ENCODE measurements at regions not wholly inside any gene's neighbourhood (a gene's known extent, or its start where the extent isn't known, plus 50 kb on each side); places are given as distances from the start of the nearest gene placed in this dataset.

GRCh38 chr1:38741341-38741740 lies 118.2 kb downstream of the RRAGC start:
- ChIA-PET RAD21 (ENCODE audit: low non-redundant PET in 1 of 2, low total read pairs in 2 of 2, uncharacterized antibody in 2 of 2, unreplicated experiment in 2 of 2) (no interaction called here), POLR2A (no interaction called here), CTCF (no interaction called here)
- no peak overlapping the region for H3K27ac ChIP-seq (ENCODE audit: low read depth, low read length)
- H3K9me3 ChIP-seq (ENCODE audit: control insufficient read depth in 1 of 2, insufficient read depth in 1 of 2, low read depth in 1 of 2, low read length in 2 of 2) = no peaks in the 10 kb centered on the region
- DNase-seq (ENCODE audit: low read depth, low spot score) (no peak), ATAC-seq (no peak)
- no peak overlapping the region for H3K9ac ChIP-seq (ENCODE audit: low read length)
- no peaks in the 10 kb centered on the region for H4K20me1 ChIP-seq (ENCODE audit: insufficient read depth)
- TF ChIP-seq FOSL1 (IDR thresholded peaks at IDR 0.05; ENCODE audit: low read depth) = no peak
- TF ChIP-seq ZFX (IDR thresholded peaks at IDR 0.05) = no peak
- no peak for TF ChIP-seq RAD21 (IDR thresholded peaks at IDR 0.05; ENCODE audit: low read depth)
- TF ChIP-seq SP1 (IDR thresholded peaks at IDR 0.05; ENCODE audit: low read depth) = no peak
- TF ChIP-seq JUND (IDR thresholded peaks at IDR 0.05) = no peak
- no peak for TF ChIP-seq ATF3 (IDR thresholded peaks at IDR 0.05)
- no peak for TF ChIP-seq REST (IDR thresholded peaks at IDR 0.05; ENCODE audit: low read depth)
- no peak for TF ChIP-seq YY1 (IDR thresholded peaks at IDR 0.05; ENCODE audit: extremely low read depth, insufficient replicate concordance, low read depth, low read length)
- TF ChIP-seq SIN3A (IDR thresholded peaks at IDR 0.05; ENCODE audit: low read depth) = no peak
- no peak for TF ChIP-seq TCF7L2 (IDR thresholded peaks at IDR 0.05; ENCODE audit: borderline replicate concordance, extremely low read depth, insufficient read depth, insufficient read length)
- TF ChIP-seq SRF (IDR thresholded peaks at IDR 0.05; ENCODE audit: low read depth) = no peak
- no peak overlapping the region for H3K4me3 ChIP-seq (replicated peaks in 1 of 2; ENCODE audit: low read depth in 1 of 2, low read length in 2 of 2)
- no peak overlapping the region for H2AFZ ChIP-seq (ENCODE audit: low read depth, low read length, poor library complexity, severe bottlenecking)
- intact Hi-C loops (cut with micrococcal nuclease) = no loop called here
- H3K79me2 ChIP-seq (ENCODE audit: insufficient read depth, low read length) = no peaks in the 10 kb centered on the region
- no peaks in the 10 kb centered on the region for H3K36me3 ChIP-seq (ENCODE audit: control insufficient read depth in 1 of 2, insufficient read depth in 2 of 2, low read length in 2 of 2)
- BruUV-seq (replicated peaks) = no TSS peak
- no peaks in the 10 kb centered on the region; the same call in 1 of the 2 replicates for H3K27me3 ChIP-seq (ENCODE audit: insufficient read depth, low read length)
- no peaks in the 10 kb centered on the region for H3K9me2 ChIP-seq (ENCODE audit: insufficient read depth)
- peaks cover 5 to 9% of the 10 kb centered on the region in 2 experiments; a peak in 1 of 4 replicates for H3K4me1 ChIP-seq (ENCODE audit: control insufficient read depth in 1 of 2, insufficient read depth in 2 of 2, low read length in 2 of 2)
- H3K4me2 ChIP-seq (ENCODE audit: low read length) = no peak overlapping the region
